Thoracic aorta (tissue), 2 donors: ENCODE measurements at regions not wholly inside any gene's neighbourhood (a gene's known extent, or its start where the extent isn't known, plus 50 kb on each side); places are given as distances from the start of the nearest gene placed in this dataset.

Experiments used
- ATAC-seq: fragments of 150-250 bp; one replicate; pipeline ENCODE4 v1.8.0; 2017; ENCODE audit warnings: low read depth; ENCODE audit not compliant: insufficient number of reproducible peaks, low FRiP score
- DNase-seq: peaks from one replicate; pipeline ENCODE4 v3.0.0-alpha.2; 2020; ENCODE audit warnings: low spot score
- H3K27ac ChIP-seq, 2 donors: fragments of 200-600 bp; sonication (generic); 1 replicate in 1 of 2; 2 replicates in 1 of 2; pipeline ENCODE4 v1.5.1; 2016; ENCODE audit warnings: mild to moderate bottlenecking in 2 of 2, moderate library complexity in 2 of 2
- H3K27me3 ChIP-seq: fragments of 200-600 bp; sonication (generic); replicated peaks from 2 replicates; pipeline ENCODE4 v1.6.0; 2016; ENCODE audit warnings: mild to moderate bottlenecking; ENCODE audit not compliant: insufficient read depth
- H3K36me3 ChIP-seq: fragments of 200-600 bp; sonication (generic); one replicate; pipeline ENCODE4 v1.5.1; 2016
- H3K4me1 ChIP-seq, 2 donors: fragments of 200-600 bp; sonication (generic); 1 replicate in 1 of 2; 2 replicates in 1 of 2; pipeline versions ENCODE4 v1.5.1 to v1.6.0; 2016; ENCODE audit warnings: low read depth in 2 of 2, mild to moderate bottlenecking in 1 of 2; ENCODE audit not compliant: control insufficient read depth in 1 of 2
- H3K4me3 ChIP-seq: fragments of 200-600 bp; sonication (generic); 2 replicates; pipeline ENCODE4 v1.5.1; 2016; ENCODE audit warnings: mild to moderate bottlenecking
- H3K9me3 ChIP-seq: fragments of 200-600 bp; sonication (generic); 2 replicates; pipeline ENCODE4 v1.5.1; 2016
- CTCF ChIP-seq: fragments of 200-600 bp; sonication (generic); IDR thresholded peaks from one replicate; pipeline ENCODE4 v1.5.1; 2019; ENCODE audit warnings: antibody characterized with exemption

- Histone ChIP-seq H3K27ac (no peak overlapping the region), H3K27me3 (no peaks in the 10 kb centered on the region), H3K9me3 (no peaks in the 10 kb centered on the region), H3K4me1 (no peaks in the 10 kb centered on the region), H3K36me3 (no peaks in the 10 kb centered on the region), H3K4me3 (no peak overlapping the region)
- TF ChIP-seq CTCF = no peak
- DNase-seq (no peak), ATAC-seq (no peak)
These were observed 119.6 kb upstream of the BANK1 start for GRCh38 chr4:101670897-101671296.

DNA sequence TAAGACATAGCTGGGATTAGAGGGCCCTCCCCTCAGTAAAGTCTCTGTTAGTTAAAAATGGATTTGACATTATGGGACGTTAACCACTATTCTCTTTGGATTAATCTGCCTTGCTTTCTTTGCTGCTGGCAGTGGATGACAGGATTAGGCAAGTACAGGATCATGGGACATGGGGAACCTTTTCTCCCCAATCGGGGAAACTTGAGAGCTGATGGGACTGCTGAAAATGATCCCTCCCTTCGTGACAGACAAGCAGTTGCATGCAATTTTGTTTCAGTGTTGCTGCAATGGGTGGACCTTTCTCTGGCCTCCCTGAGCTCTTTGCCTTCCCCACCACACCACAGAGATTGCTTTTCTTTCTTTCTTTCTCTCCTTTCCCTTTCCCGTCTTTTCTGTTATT is 120.2 kb upstream of the BANK1 start:
- Histone ChIP-seq H3K27me3 (no peaks in the 10 kb centered on the region), H3K27ac (no peak overlapping the region), H3K9me3 (no peaks in the 10 kb centered on the region), H3K4me3 (no peak overlapping the region), H3K36me3 (no peaks in the 10 kb centered on the region), H3K4me1 (no peaks in the 10 kb centered on the region)
- DNase-seq (no peak), ATAC-seq (no peak)
- no peak for TF ChIP-seq CTCF

- ATAC-seq = no peak
- Histone ChIP-seq H3K4me3 (no peak overlapping the region), H3K9me3 (no peaks in the 10 kb centered on the region), H3K27ac (no peak overlapping the region), H3K27me3 (no peaks in the 10 kb centered on the region), H3K4me1 (no peaks in the 10 kb centered on the region), H3K36me3 (no peaks in the 10 kb centered on the region)
- TF ChIP-seq CTCF = no peak
- no peak for DNase-seq
These were observed 120.7 kb upstream of the BANK1 start for GRCh38 chr4:101669832-101670188.

DNA sequence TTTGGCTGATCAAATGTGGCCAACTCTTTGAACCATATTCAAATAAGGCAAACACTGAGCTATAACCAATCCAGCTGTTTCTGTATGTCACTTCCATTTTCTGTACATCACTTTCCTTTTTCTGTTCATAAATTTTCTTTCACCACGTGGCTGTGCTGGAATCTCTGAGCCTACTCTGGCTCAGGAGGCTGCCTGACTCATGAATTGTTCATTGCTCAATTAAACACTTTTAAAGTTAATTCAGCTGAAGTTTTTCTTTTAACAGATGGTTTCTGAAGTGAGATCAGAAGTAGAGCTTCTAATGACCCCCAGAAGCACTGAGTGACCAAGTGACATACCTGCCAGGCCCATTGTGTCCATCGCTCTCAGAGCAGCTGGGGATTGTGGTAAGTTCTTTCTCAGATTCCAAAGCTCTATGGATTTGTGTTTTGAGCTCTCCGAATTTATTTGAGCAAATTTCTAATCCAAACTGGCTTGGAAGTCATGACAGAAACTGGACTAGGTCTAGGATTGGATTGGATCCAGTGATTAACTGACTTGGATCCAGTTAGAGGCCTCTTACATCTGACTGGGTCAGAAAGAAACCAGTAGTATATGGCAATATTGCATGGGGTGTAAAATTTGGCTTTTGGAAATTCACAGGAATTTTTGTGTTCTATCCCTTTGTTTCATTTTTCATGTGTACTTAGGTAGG is 121.2 kb upstream of the BANK1 start:
- Histone ChIP-seq H3K27me3 (no peaks in the 10 kb centered on the region), H3K36me3 (no peaks in the 10 kb centered on the region), H3K9me3 (no peaks in the 10 kb centered on the region), H3K4me3 (no peak overlapping the region), H3K4me1 (no peaks in the 10 kb centered on the region), H3K27ac (no peak overlapping the region)
- TF ChIP-seq CTCF = no peak
- DNase-seq (no peak), ATAC-seq (no peak)

GRCh38 chr4:101667348-101667747 is 123.2 kb upstream of the BANK1 start:
- Histone ChIP-seq H3K36me3 (no peaks in the 10 kb centered on the region), H3K4me1 (no peaks in the 10 kb centered on the region), H3K27ac (no peak overlapping the region), H3K9me3 (no peaks in the 10 kb centered on the region), H3K4me3 (no peak overlapping the region), H3K27me3 (no peaks in the 10 kb centered on the region)
- TF ChIP-seq CTCF = no peak
- no peak for DNase-seq
- ATAC-seq = no peak
